GM12892 (cell line): ENCODE measurements at regions not wholly inside any gene's neighbourhood (a gene's known extent, or its start where the extent isn't known, plus 50 kb on each side); places are given as distances from the start of the nearest gene placed in this dataset.

Experiments used
- POLR2A ChIP-seq: IDR thresholded peaks from 2 replicates; pipeline ENCODE4 v1.6.1; 2011; ENCODE audit warnings: low read depth, low read length, control low read depth
- TAF1 ChIP-seq: IDR thresholded peaks from 2 replicates; pipeline ENCODE4 v1.6.1; 2011; ENCODE audit warnings: low read depth, mild to moderate bottlenecking, control low read depth, low read length, borderline replicate concordance

DNA sequence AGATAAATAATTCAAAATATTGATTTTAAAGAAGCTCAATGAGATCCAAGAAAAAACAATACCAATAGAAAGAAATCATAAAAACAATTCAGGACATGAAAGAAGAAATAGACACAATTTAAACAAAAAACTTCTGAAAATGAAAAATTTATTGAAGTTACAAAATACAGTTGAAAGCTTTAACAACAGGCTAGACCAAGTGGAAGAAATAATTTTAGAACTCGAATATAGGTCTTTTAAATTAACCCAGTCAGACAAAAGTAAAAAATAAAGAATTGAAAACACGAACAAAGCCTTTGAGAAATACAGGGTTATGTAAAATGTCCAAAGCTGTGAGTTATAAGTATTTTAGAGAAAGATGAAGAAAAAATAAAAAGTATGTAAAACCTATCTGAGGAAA lies 152.4 kb upstream of the SMIM30 start:
- TF ChIP-seq TAF1 (no peak), POLR2A (no peak)
